ACC112 (cell line): ENCODE measurements at regions not wholly inside any gene's neighbourhood (a gene's known extent, or its start where the extent isn't known, plus 50 kb on each side); places are given as distances from the start of the nearest gene placed in this dataset.
"Not testable (repeated sequence)": the region's sequence is repeated elsewhere in the genome, so short reads cannot be mapped to it uniquely, and the experiment has no call there.

Experiments used
- H2AFZ ChIP-seq: fragments of 200-600 bp; sonication (generic); one replicate; pipeline ENCODE4 v1.6.0; 2017; ENCODE audit warnings: antibody characterized with exemption, low read length; ENCODE audit not compliant: unreplicated experiment
- H3K27ac ChIP-seq: fragments of 200-600 bp; sonication (generic); 2 replicates; pipeline ENCODE4 v1.5.1; 2014; ENCODE audit warnings: low read depth, mild to moderate bottlenecking, antibody characterized with exemption, low read length, moderate library complexity
- H3K27me3 ChIP-seq: fragments of 200-600 bp; sonication (generic); 2 replicates; pipeline ENCODE4 v1.6.1; 2014; ENCODE audit warnings: mild to moderate bottlenecking, antibody characterized with exemption, low read length, moderate library complexity, mixed read lengths; ENCODE audit not compliant: insufficient read depth
- H3K36me3 ChIP-seq: fragments of 200-600 bp; sonication (generic); 2 replicates; pipeline ENCODE4 v1.6.1; 2016; ENCODE audit warnings: mild to moderate bottlenecking, antibody characterized with exemption, low read length, moderate library complexity, mixed read lengths; ENCODE audit not compliant: insufficient read depth
- H3K4me1 ChIP-seq: fragments of 200-600 bp; sonication (generic); one replicate; pipeline ENCODE4 v1.6.1; 2016; ENCODE audit warnings: low read length, mixed read lengths; ENCODE audit not compliant: insufficient read depth, unreplicated experiment, control insufficient read depth
- H3K4me3 ChIP-seq: fragments of 200-600 bp; sonication (generic); 2 replicates; pipeline ENCODE4 v1.5.1; 2014; ENCODE audit warnings: mild to moderate bottlenecking, low read depth, low read length
- H3K79me2 ChIP-seq: fragments of 200-600 bp; sonication (generic); one replicate; pipeline ENCODE4 v1.6.0; 2016; ENCODE audit warnings: low read length; ENCODE audit not compliant: control insufficient read depth, unreplicated experiment, insufficient read depth

- peak overlapping the region; percentile 64 for H3K27ac ChIP-seq
- H3K4me3 ChIP-seq: peak overlapping the region; percentile 48
- H3K27me3 ChIP-seq: no peaks in the 10 kb centered on the region
- no peaks in the 10 kb centered on the region for H3K79me2 ChIP-seq
- H3K4me1 ChIP-seq: peaks cover 13% of the 10 kb centered on the region
- peak overlapping the region; percentile 28 for H2AFZ ChIP-seq
- 0 out of 2 replicates have a peak, but pooled peaks cover 6% of the 10 kb centered on the region for H3K36me3 ChIP-seq
Measured at GRCh38 chr4:132180020-132180427, 969.1 kb upstream of the PCDH10 start.

GRCh38 chr4:132195176-132195575, 953.9 kb upstream of the PCDH10 start:
- Histone ChIP-seq H3K4me1 (no peaks in the 10 kb centered on the region), H3K79me2 (no peaks in the 10 kb centered on the region), H2AFZ (peak overlapping the region; percentile 41), H3K36me3 (no peaks in the 10 kb centered on the region; the same call in 1 of the 2 replicates), H3K4me3 (no peak overlapping the region), H3K27ac (no peak overlapping the region), H3K27me3 (no peaks in the 10 kb centered on the region)

- H3K4me3 ChIP-seq: no peak overlapping the region
- no peaks in the 10 kb centered on the region for H3K27me3 ChIP-seq
- no peaks in the 10 kb centered on the region for H3K36me3 ChIP-seq
- no peaks in the 10 kb centered on the region for H3K79me2 ChIP-seq
- no peak overlapping the region for H2AFZ ChIP-seq
- H3K4me1 ChIP-seq: no peaks in the 10 kb centered on the region
- no peak overlapping the region for H3K27ac ChIP-seq
Measured at GRCh38 chr4:132203618-132204017, 945.5 kb upstream of the PCDH10 start.

GRCh38 chr4:132214519-132214918, 934.6 kb upstream of the PCDH10 start:
- H3K36me3 ChIP-seq: no peaks in the 10 kb centered on the region
- H3K4me3 ChIP-seq: no peak overlapping the region
- H3K27ac ChIP-seq: no peak overlapping the region
- no peaks in the 10 kb centered on the region for H3K79me2 ChIP-seq
- H3K27me3 ChIP-seq: no peaks in the 10 kb centered on the region
- H3K4me1 ChIP-seq: no peaks in the 10 kb centered on the region
- no peak overlapping the region for H2AFZ ChIP-seq

- Histone ChIP-seq H3K27ac (no peak overlapping the region), H3K4me1 (no peaks in the 10 kb centered on the region), H2AFZ (no peak overlapping the region)
Measured at GRCh38 chr4:132218406-132218805, 930.7 kb upstream of the PCDH10 start.

GRCh38 chr4:132227151-132227856, 921.8 kb upstream of the PCDH10 start:
- Histone ChIP-seq H3K79me2 (no peaks in the 10 kb centered on the region), H3K27ac (peak overlapping the region; percentile 42), H3K4me3 (peak overlapping the region; percentile 70), H3K27me3 (no peaks in the 10 kb centered on the region), H2AFZ (peak overlapping the region; percentile 11), H3K4me1 (peaks cover 8% of the 10 kb centered on the region), H3K36me3 (no peaks in the 10 kb centered on the region)

More at GRCh38 chr4:132218406-132218805, 930.7 kb upstream of the PCDH10 start:
- Histone ChIP-seq H3K4me3 (no peak overlapping the region), H3K79me2 (no peaks in the 10 kb centered on the region), H3K27me3 (no peaks in the 10 kb centered on the region), H3K36me3 (no peaks in the 10 kb centered on the region)

GRCh38 chr4:132227857-132228165, 921.3 kb upstream of the PCDH10 start:
- Histone ChIP-seq H3K4me3 (peak overlapping the region; percentile 70), H3K27ac (peak overlapping the region; percentile 42)
- H2AFZ ChIP-seq, H3K4me1 ChIP-seq, H3K36me3 ChIP-seq, H3K27me3 ChIP-seq, H3K79me2 ChIP-seq: not testable (repeated sequence)

GRCh38 chr4:132228676-132229075, 920.4 kb upstream of the PCDH10 start:
- Histone ChIP-seq H3K27me3 (no peaks in the 10 kb centered on the region), H3K79me2 (no peaks in the 10 kb centered on the region), H3K27ac (no peak overlapping the region), H2AFZ (no peak overlapping the region), H3K36me3 (no peaks in the 10 kb centered on the region), H3K4me3 (no peak overlapping the region), H3K4me1 (peaks cover 8% of the 10 kb centered on the region)

- H3K4me3 ChIP-seq: no peak overlapping the region
- no peaks in the 10 kb centered on the region for H3K36me3 ChIP-seq
- no peak overlapping the region for H2AFZ ChIP-seq
- H3K27ac ChIP-seq: no peak overlapping the region
- peaks cover 8% of the 10 kb centered on the region for H3K4me1 ChIP-seq
- no peaks in the 10 kb centered on the region for H3K27me3 ChIP-seq
- H3K79me2 ChIP-seq: no peaks in the 10 kb centered on the region
Measured at GRCh38 chr4:132230025-132230424, 919.1 kb upstream of the PCDH10 start.

GRCh38 chr4:132238697-132239096, 910.4 kb upstream of the PCDH10 start:
- H3K36me3 ChIP-seq: no peaks in the 10 kb centered on the region
- H3K27me3 ChIP-seq: no peaks in the 10 kb centered on the region
- H3K79me2 ChIP-seq: no peaks in the 10 kb centered on the region
- H3K4me3 ChIP-seq: no peak overlapping the region
- no peak overlapping the region for H2AFZ ChIP-seq
- no peak overlapping the region for H3K27ac ChIP-seq
- no peaks in the 10 kb centered on the region for H3K4me1 ChIP-seq

- no peaks in the 10 kb centered on the region for H3K79me2 ChIP-seq
- no peaks in the 10 kb centered on the region for H3K36me3 ChIP-seq
- no peak overlapping the region for H3K4me3 ChIP-seq
- H3K27me3 ChIP-seq: no peaks in the 10 kb centered on the region
- H3K27ac ChIP-seq: no peak overlapping the region
- no peak overlapping the region for H2AFZ ChIP-seq
- H3K4me1 ChIP-seq: no peaks in the 10 kb centered on the region
Measured at GRCh38 chr4:132240081-132240480, 909.0 kb upstream of the PCDH10 start.
